GM19463 (cell line): ENCODE measurements at regions not wholly inside any gene's neighbourhood (a gene's known extent, or its start where the extent isn't known, plus 50 kb on each side); places are given as distances from the start of the nearest gene placed in this dataset.
"Not testable (repeated sequence)": the region's sequence is repeated elsewhere in the genome, so short reads cannot be mapped to it uniquely, and the experiment has no call there.

Source experiments
- ATAC-seq: cut with Tn5 transposase; IDR thresholded peaks from one replicate; pipeline ENCODE4 v1.9.1; 2021; ENCODE audit warnings: mild to moderate bottlenecking, moderate library complexity; ENCODE audit not compliant: unreplicated experiment

DNA sequence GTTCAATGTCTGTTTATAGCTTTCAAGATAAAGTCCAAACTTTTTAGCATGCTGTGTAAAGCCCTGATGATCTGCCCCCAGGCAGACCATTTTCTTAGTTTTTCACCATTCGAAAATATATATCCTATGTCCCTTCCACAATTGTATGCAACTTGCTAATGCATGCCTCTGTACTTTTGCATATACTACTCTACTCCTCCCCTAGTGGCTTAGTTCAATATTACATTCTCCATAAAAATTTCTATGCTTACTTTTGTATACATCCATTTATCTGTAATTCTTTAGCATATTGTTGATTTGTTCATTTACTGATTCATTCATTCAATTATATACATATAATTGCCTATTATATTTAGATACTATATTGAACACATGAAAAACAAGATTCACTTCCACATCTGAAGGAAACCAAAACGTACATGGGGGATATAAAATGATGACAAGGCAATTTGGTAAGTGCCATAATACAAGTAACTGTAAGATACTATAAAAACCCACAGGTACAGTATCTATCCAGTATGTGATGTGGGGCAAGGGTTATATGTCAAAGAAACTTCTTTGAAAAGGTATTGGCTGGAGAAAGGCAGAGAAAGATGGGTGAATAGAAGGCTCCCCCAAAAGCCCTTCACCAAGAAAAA is 902.5 kb downstream of the FAM133A start:
- no peak for ATAC-seq

DNA sequence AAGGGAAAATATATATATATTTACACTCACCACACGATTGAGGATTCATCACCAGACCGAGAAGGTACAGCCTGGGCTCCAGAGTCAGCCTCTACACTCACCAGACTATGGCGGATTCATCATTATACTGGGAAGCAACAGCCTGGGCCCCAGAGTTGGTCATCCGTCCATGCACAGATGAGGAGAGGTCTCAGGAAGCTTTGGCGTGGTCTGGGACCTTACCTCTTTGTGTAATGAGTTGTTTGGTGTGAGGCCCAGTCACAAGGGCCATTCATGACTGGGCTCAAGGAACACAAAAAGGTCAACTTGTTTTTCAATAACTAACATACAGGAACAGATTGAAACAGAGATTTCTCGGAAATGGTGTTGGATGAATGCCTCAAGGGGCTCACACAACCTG is 926.1 kb downstream of the FAM133A start:
- ATAC-seq, result no peak

DNA sequence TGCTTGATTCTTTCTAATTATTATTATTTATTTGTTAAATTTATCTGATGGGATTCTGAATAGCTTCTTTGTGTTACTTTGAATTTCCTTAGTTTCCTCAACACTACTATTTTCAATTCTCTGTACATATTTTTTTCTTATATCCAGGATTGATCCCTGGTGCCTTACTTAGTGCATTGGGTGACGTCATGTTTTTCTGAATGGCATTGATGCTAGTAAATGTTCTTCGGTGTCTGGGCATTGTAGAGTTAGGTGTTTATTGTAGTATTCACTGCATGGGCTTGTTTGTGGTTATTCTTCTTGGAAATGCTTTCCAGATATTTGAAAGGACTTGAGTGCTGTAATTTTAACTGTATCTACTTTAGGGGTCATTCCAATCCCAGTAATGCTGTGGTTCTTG is 938.1 kb downstream of the FAM133A start:
- no peak for ATAC-seq

DNA sequence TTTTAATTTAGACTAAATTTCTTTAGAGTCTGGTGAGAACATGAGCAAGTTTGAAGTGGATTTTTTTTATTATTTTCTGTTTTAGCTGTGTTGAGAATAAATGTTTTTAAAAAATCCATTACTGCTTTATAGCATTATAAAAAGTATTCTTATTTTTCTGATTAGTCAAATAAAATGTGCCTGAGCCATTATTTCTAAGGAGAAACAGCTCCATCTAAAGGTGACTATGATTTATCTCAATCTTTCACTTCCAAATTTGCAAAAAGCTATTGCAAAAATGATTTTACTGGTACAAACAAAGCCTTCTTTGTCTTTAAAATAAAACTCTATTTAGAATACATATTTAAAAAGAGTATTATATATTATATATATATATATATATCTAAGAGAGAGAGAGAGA is 959.2 kb downstream of the FAM133A start:
- no peak for ATAC-seq

DNA sequence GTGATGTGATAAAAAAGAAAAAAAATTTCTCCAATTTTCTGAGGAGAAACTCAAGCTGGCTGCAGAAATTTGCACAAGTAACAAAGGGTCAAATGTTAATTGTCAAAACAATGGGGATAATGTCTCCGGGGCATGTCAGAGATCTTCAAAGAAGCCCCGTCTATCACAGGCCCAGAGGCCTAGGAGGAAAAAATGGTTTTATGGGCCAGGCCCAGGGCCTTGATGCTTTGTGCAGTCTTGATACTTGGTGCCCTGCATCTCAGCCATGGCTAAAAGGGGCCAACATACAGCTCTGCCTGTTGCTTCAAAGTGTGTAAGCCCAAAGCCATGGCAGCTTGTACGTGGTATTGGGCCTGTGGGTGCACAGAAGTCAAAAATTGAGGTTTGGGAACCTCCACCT is 961.0 kb downstream of the FAM133A start:
- no peak for ATAC-seq

DNA sequence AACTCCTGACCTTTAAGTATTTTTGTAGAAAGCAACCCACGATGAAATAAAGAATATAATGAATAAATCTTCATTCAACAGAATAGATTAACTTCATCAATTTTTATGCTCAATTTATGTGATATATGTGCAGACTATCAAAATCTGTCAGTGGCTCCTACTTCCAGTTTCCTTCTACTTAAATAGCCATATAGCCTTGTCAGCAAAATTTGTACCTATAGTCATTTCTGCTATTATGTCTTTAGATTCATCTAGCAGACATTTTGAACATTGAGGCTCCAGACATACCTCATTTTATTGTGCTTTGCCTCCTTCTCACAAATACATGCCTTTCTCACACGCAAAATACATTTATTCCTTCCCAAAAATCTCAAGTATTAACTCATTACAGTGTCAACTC is 971.7 kb downstream of the FAM133A start:
- ATAC-seq, result no peak

DNA sequence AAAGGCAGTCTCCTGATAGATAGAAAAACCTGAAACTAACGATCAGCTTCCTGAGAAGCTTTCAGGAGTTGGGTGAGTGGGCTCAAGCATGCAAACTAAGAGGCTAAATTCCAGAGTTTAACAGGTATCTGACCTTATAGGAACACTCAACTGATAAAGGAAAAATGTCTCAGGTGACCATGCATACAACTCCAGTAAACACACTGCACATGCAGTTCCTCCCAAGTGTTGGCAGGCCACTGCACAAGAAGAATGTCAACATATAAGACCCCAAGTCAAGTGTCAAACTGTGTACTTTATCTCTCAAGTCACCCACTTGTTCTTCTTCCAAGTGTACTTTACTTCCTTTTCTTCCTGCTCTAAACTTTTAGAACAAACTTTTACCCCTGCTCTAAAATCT is 981.2 kb downstream of the FAM133A start:
- no peak for ATAC-seq

DNA sequence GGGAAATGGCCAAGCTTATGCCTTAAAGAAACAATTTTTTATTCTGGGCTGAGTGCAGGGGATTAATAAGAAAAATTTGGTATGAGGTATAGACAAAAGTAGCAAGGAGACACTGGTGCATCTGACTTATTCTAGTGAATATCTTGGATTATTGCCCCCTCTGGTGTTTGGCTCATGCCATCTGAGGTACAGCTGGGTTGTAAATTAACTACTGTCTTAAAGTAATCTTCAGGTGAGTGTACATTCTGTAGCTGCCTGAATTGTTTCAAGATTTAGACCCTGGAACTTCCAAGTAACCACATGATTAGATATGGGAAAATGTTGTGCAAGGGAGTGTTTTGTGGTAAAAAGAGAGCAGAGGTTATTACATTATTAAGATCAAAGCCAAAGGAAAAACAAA is 988.7 kb downstream of the FAM133A start:
- ATAC-seq, result no peak

DNA sequence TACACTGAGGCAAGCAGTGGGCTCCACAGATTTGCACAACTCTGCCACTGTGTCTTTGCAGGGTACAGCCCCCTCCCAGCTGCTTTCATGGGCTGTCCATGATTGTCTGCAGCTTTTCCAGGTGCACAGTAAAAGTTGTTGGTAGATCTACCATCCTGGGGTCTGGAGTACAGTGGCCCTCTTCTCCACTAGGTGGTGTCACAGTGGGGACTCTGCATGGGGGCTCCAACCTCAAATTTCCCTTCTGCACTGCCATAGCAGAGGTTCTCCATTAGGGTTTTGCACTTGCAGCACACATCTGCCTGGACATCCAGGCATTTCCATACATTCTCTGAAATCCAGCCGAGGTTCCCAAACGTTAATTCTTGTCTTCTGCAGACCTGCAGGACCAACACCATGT is 1002.3 kb downstream of the FAM133A start:
- ATAC-seq, result no peak

DNA sequence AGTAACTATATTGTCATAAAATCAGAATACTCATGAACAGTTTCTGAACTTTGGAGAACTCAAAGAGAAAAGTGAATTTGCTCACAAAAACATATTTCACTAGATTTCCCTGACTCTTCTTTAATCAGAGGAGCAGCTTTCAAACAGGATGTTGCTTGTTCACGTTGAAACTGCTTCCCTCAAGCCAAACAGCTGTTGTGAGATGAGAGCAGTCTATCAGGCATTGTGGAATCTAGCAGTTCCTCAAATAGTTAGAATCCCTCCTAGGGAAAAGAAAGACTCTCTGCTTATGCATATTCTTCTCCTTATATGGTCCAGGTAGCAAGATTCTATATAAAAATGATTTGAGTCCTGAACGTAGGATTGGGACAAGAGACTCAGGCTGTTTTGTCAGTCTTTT is 1012.1 kb downstream of the FAM133A start:
- ATAC-seq, result no peak

DNA sequence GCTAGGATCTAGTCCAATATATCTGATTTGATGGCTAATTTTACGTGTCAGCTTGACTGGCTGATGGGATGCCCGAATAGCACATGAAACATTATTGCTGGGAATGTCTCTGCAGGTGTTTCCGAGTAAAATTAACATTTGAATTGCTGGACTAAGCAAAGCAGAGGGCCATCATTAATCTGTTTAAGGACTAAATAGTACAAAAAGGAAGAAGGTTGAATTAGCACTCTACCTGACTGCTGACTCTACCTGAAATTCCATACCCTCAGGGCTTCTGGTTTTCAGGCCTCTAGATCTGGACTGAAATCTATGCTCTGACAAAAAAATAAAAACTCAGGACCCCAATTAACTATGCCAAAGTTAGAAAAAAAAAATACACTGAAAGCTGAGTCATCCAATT is 1021.9 kb downstream of the FAM133A start:
- no peak for ATAC-seq

DNA sequence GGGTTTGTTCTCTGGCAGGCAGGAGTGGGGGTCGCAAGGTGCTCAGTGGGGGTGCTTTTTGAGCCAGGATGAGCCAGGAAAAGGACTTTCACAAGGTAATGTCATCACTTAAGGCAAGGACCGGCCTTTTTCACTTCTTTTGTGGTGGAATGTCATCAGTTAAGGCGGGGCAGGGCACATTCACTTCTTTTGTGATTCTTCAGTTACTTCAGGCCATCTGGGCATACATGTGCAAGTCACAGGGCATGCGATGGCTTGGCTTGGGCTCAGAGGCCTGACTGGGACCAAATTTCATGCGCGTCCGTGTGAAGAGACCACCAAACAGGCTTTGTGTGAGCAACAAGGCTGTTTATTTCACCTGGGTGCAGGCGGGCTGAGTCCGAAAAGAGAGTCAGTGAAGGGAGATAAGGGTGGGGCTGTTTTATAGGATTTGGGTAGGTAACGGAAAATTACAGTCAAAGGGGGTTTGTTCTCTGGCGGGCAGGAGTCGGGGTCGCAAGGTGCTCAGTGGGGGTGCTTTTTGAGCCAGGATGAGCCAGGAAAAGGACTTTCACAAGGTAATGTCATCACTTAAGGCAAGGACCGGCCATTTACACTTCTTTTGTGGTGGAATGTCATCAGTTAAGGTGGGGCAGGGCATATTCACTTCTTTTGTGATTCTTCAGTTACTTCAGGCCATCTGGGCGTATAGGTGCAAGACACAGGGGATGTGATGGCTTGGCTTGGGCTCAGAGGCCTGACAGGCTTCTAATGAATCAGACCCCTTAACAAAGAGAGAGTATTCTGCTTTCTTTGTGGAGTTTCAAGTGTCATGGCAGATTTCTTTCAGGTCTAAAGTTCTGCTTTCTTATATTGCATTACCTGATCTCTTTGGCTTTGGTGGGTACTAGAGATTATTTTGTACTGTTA is 1030.6 kb downstream of the FAM133A start:
- not testable (repeated sequence) for ATAC-seq

DNA sequence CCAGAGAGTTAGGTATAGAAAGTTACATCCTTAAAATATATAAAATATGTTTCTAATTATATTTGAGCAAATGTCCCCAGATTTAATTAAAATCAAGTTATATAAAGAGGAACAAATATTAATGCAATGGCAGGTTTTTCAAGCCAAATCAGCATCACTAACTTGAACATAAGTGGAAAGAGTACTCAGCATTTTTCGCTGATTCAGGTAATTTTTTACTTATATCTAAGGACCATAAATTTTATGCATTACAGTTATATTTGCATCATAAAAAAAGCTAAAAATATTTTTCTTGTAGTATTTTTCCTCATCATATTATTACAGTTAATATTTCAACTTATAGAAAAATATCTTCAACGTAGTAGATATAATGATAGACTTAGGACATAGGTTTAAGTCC is 1047.4 kb downstream of the FAM133A start:
- ATAC-seq, result no peak

DNA sequence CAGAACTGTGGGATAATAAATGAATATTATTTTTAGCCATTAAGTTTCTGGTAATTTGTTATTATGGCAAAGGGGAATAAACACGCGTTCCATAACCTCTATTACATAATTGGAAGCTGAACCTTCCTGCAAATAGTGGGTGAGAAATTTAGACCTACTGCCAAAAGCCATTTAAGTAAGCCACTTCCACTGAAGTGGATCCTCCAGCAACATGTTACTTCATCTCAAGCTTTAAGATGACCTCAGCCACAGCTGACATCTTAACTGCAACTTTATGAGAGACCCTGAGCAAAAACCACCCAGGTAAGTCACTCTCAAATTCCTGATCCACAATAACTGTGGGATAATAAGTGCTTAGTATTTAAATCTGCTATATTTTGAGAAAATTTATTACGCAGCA is 1048.6 kb downstream of the FAM133A start:
- no peak for ATAC-seq

DNA sequence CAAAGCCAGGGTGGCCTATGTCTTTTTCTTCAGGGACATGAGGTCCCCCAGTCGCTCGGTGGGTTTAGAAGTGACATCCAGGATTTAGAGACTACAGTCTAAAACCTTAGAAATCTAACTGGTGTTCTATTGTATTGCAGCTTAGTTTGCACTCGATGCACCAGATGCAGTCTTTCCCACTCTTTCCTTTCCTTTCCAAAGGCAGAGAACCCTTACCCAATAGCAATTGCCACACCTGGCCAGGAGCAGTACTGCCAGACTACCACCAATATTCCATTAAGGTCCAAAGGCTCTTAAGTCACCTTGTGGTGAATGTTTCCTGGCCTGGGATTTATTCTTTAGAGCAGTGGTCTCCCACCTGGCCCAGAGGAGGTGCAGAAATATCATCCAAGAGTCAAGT is 1068.8 kb downstream of the FAM133A start:
- ATAC-seq, result no peak

DNA sequence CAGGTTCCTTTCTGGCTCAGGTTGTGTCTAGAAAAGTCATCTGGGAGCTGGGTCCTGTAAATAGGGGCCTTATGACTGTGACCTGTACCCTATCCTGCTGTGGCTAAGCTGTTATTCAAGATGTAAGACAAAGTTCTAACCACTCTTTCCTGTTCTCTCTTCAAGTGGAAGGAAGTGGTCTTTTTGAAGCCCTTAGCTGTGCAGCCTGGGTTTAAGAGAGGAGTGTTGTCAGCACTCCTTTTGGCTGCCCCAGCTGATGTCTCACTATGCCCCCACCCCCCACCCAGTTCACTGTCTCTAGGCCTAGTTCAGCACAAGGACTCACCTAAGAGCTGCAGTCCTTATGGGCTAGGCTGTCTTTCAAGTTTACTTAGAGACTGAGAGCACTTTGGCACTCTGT is 1069.5 kb downstream of the FAM133A start:
- no peak for ATAC-seq

DNA sequence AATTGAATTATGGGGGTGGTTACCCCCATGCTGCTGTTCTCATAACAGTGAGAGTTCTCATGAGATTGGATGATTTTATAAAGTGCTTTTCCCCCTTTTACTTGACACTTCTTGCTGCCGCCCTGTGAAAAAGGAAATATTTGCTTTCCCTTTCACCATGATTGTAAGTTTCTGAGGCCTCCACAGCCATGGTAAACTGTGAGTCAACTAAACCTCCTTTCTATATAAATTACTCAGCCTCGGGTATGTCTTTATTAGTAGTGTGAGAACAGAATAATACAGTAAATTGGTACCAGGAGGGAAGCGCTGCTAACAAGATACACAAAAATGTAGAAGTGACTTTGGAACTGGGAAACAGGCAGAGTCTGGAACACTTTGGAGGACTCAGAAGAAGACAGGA is 1070.8 kb downstream of the FAM133A start:
- ATAC-seq, result no peak

DNA sequence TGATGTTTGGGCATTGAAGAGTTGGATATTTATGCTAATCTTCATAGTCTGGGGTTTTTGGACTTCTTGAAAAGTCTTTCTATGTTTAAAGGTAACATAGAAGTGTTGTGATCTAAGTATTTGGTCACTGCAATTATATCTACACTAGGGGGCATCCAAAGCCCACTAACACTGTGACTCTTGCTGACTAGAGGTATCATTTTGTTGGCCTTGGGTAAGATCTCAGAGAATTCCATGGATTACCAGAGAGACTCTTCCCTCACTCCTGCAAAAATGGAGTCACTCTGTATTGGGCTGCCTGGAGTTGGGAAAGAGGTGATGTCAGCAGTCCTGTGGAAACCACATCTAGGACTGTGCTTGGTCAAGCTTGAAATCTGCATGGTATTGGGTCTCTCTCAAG is 1077.6 kb downstream of the FAM133A start:
- ATAC-seq, result no peak

DNA sequence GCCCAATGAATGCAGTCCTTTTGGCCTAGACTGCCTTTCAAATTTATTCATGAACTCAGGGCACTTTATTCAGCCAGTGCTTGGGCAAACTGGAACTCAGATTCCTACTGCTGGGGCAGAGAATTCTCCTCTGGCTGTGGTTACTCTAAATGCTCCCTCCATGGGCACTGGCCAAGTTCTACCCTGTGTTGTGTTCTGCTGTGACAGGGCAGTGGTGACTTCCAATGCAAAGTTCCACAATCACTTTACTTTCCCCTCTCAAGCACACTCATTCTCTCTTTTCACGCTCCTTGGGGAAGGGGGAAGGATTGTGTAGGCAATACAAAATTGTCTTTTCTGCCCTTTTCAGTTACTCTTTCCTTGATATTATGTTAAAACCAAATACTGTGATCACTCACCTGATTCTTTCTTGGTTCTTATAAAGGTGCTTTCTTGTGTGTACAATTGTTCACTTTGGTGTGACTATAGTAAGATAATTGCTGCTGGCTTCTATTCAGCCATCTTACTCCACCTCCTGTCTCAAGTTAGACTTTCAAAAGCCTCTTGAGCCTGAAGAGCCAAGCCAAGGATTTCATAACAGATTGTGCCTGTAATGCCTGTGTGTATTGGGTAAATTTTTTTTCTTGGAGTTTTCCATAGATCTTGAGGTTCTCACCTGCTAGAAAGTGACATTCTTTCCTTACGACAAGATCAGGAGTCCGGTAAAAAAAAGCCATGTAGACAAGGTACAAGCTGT is 1078.6 kb downstream of the FAM133A start:
- ATAC-seq, result no peak

DNA sequence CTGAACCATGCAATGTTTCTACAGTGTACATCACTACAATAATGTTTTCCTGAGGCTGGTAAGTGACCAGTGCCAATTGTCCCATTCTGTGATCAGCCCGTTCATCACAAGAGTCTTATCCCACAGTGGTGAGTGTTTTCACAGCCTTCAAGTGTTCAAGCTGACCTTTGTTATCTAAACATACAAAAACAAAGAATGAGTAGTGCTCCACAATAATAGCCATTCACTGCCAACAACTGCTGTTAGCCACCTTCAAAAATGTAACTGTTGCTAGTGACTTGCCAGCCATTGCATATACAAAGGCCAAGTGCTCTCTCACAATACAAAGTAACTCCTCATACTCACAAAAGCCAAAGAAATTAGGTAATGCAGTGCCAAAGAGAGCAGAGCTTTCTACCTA is 1084.1 kb downstream of the FAM133A start:
- no peak for ATAC-seq

DNA sequence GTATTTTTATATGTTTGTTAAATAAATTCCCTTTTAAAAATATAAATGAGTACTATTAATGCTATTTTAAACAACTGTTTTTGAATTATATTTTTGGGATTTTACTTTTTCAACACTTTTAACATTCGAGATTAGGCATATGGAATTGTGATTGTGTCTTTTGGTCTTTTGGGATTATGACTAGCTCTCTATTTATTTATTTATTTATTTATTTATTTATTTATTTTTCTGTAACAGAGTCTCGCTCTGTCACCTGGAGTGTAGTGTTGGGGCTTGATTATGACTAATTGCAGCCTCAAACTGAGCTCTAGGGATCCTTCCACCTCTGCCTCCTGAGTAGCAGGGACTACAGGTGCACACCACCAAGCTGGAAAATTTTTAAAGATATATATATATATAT is 1101.6 kb downstream of the FAM133A start:
- ATAC-seq, result no peak

DNA sequence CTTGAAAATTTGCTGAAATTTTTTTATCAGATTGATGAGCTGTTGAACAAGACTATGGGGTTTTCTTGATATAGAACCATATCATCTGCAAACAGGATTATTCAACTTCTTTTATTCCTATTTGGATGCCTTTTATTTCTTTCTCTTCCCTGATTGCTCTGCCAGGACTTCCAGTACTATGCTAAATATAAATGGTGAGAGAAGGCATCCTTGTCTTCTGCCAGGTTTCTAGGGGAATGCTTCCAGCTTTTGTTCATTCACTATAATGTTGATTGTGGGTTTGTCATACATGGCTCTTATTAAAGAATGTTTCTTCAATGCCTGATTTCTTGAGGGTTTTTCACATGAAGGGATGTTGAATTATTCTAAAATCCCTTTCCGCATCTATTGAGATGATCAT is 1139.5 kb downstream of the FAM133A start:
- no peak for ATAC-seq
